HG03571 (cell line): ENCODE measurements at regions not wholly inside any gene's neighbourhood (a gene's known extent, or its start where the extent isn't known, plus 50 kb on each side); places are given as distances from the start of the nearest gene placed in this dataset.
"Not testable (repeated sequence)": the region's sequence is repeated elsewhere in the genome, so short reads cannot be mapped to it uniquely, and the experiment has no call there.

Source experiments
- ATAC-seq: cut with Tn5 transposase; IDR thresholded peaks from one replicate; pipeline ENCODE4 v1.9.1; 2021; ENCODE audit not compliant: unreplicated experiment

DNA sequence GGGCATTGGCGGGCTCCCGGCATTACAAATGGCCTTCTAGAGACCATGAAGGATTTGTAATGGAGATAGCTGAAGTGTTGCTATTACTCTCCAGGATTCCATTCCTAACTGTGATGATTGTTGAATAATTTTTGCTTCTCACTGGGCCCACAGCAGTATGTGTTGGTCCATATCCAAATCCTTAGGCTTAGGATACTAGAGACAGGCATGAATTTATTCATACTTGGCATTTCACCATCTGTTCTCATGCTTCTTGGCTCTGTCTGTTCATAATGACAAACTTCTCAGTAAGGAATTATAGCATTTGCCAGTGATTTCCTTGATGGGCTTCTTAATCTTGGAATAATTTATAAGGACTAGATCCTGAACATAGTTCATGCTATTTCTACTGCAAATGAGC lies 832.9 kb downstream of the C12orf50 start:
- ATAC-seq, result no peak

DNA sequence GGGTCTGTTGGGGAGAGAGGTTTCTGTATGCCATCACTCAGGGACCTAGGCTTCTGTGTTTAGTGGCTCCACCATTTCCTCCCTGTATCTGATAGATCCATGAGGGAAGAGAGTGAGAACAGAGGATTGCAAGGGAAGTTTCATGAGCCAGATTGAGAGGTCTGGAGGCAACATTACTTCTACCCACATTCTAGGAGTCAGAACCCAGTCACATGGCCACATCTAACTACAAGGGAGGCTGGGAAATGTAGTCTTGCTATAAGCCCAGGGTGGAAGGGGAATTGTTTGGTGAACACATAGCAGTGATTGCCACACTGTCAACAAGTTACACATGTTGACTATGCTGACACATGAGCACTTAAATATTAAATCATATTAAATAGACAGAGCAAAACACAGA lies 834.8 kb downstream of the C12orf50 start:
- ATAC-seq, result not testable (repeated sequence)

DNA sequence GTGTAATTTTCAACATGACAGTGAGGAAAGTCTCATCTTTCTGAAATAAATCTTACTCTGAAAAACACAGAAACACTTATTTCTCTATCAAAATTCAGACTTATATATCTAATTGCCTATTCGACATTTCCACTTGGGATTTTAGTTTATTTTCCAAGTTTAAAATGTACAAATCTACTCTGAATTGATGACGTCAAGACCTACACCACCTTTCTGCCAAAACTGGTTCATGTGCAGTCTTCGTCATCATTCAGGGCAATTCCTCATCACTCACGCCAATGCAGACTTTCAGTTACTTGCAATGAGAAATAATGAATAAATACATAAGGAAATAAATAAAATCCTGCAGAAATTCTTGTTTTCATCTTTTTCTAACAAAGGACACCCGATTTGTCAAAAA lies 843.8 kb downstream of the C12orf50 start:
- no peak for ATAC-seq

DNA sequence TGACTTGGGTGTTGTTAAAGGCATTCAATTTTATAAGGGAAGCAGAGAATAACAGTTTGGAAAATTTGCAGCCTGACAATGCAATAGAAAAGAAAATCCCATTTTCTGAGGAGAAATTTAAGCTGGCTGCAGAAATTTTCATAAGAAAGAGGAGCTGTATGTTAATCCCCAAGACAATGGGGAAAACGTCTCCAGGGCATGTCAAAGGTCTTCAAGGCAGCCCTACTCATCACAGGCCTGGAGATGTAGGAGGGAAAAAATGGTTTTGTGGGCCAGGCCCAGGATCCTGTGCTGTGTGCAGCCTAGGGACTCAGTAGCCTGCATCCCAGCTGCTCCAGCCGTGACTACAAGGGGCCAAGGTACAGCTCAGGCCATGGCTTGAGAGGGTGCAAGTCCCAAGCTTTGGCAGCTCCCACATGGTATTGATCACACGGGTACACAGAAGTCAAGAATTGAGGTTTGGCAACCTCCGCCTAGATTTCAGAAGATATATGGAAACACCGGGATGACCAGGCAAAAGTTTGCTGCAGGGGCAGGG lies 846.4 kb downstream of the C12orf50 start:
- no peak for ATAC-seq

DNA sequence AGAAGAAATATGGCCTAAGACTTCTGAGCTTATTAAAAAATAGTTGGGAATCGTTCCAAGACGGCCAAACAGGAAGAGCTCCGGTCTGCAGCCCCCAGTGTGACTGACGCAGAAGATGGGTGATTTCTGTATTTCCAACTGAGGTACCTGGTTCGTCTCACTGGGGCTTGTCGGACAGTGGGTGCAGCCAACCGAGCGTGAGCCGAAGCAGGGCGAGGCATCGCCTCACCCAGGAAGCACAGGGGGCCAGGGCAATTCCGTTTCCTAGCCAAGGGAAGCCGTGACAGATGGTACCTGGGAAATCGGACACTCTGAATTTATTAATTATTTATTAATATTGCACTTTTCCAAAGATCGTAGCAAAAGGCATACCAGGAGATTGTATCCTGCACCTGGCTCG lies 857.8 kb downstream of the C12orf50 start:
- no peak for ATAC-seq

DNA sequence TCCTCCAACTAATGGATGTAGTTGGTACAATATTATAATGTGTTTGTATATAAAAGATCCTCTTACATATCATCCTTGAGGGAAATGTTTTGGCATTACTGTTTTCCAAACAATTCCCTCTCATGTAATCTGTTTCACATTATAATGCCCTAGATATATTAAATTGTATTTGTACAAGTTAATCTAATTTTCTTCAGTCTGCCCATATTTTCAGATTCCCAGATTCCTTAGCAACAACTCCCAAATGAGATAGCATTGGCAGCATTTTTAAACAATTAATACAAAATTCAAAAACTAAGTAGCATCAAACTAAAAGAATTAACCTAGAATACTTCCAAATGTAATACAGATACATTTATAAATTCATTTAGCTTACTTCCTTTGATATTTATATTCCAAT lies 860.2 kb downstream of the C12orf50 start:
- no peak for ATAC-seq

DNA sequence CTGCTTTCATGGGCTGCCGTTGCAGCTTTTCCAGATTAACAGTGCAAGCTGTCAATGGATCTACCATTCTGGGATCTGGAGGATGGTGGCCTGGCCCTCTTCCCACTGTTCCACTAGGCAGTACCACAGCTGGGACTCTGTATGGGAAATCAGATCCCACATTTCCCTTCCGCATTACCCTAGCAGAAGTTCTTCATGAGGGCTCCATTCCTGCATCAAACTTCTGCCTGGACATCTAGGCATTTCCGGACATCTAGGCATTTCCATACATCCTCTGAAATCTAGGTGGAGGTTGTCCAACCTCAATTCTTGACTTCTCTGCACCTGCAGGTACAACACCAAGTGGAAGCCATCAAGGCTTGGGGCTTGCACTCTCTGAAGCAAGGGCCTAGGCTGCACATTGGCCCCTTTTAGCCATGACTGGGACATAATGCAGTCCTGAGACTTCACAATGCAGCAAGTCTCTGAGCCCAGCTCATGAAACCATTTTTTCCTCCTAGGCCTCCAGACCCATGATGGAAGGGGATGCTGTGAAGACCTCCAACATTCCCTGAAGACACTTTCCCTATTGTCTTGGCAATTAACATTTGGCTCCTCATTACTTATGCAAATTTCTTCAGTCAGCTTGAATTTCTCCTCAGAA lies 863.3 kb downstream of the C12orf50 start:
- no peak for ATAC-seq

DNA sequence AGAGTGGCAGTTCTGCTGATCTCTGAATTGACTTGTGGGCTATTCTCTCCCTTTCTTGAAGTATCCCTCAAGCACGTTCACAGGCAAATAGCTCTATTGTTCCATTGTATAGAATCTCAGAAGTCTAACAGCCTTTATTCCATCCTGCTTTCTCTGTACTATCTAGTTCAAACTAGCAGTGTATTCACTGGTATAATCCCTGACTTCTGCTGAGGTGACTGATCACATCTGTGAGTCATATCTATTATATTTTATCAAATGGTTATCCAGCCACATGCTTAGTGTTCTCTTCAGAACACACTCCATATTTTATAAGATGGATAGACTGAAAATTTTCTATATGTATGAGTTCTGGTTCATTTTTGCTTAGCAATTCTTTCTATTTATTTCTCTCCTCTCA lies 866.1 kb downstream of the C12orf50 start:
- ATAC-seq, result no peak

DNA sequence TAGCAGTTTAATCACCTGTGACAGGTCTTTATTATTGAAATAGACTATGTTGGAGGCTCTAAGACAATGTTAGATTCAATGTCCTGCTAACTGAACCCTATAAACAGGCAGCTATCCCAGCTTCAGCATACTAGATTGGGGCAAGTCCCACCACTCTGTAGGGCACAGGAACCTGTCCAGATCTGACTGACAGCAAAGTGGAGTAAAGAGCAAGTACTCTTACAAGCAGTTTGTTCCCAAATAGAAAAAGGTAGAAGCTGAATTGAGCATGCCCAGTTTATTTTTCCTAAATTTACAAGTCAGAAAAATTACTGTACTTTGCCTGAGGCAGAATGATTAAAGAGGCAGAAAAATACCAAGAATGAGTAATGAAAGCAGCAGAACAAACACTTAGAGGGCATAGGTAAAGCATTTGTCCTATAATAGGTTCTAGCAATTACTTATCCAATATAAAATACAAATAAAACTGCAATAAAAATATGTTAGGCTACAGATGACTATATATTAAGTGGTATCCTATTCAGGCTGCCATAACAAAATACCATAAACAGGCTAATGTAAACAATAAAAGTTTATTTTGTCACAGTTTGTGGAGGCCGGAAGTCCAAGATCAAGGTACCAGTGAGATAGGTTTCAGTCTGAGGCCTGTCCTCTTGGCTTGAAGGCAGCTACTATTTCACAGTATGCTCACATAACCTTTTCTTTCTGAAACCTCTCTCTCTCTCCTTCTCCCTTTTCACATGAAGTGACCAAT lies 868.2 kb downstream of the C12orf50 start:
- ATAC-seq, result no peak

DNA sequence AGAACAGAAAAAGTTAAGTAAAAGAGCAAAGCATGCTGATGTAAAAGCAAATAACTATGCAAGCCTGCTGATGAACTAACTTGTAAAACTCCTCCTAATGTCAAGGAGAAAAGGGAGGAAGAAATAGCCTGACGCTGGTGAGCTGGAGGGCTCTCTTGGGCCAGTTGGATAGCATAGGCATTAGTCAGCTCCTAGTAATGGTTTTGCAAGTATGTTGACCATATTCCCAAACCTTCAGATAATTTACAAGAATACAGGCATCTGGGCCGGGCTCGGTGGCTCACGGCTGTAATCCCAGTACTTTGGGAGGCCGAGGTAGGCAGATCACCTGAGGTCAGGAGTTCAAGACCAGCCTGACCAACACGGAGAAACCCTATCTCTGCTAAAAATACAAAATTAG lies 871.4 kb downstream of the C12orf50 start:
- no peak for ATAC-seq

DNA sequence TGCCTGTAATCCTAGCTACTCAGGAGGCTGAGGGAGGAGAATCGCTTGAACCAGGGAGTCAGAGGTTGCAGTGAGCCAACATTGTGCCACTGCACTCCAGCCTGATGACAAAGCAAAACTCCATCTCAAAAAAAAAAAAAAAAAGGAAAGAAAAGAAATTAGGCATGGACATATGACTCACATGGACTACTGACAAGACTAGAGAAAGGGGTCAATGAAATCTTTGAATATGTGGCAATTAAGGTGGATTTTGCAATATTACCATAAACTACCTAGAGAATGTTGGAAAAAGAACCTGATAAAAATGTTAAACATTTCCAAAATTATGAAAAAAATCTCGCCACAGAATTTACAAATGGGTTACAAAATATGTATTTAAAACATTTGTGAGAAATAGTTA lies 873.6 kb downstream of the C12orf50 start:
- no peak for ATAC-seq

DNA sequence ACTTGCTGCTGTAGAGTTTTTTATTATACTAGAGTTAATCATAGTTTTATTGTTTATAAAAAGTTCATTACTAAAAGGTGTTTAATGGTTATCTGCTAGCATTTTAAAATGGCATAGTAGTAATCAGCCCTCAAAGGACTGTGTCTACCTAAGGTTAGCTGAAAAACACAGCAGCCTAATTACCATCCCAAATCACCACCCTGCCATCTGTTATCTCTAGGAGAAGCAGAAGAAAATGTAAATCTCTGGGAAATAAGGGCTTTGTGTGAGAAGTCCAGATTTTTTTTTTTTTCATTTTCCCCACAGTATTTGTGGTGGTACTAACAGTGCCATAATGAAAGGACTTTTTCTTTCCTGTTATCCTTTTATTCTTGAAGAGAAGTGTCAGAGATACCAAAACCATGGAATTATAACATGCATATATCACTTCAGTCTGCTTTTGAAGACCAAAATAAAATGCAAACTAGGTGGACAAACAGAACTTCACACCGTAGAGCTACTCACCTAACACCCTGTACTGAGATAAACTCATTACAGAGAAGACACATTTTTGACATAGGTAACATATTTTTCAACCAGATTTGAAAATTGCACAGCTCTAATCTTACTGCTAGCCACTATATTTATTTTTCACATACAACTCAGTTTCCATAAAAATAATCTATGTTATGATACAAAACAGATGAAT lies 876.2 kb downstream of the C12orf50 start:
- ATAC-seq, result no peak

DNA sequence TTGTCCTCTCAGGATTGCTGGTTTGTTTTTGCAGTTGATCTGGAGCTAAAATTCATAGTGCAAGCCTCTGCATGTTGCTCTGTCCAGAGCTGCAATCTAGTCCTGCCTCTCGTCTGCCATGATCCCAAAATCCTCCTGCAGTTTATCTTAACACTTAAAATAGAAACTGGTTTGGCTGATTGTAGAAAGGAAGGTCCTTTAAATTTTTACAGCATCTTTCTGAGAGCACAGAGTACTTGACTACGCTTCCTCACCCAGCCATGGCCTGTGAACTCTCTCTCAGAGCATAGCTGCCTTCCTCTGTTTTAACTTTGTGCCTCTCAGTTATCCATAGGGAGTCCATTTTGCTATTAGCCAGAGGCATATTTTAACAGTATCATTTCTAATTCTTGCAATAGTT lies 877.1 kb downstream of the C12orf50 start:
- no peak for ATAC-seq

DNA sequence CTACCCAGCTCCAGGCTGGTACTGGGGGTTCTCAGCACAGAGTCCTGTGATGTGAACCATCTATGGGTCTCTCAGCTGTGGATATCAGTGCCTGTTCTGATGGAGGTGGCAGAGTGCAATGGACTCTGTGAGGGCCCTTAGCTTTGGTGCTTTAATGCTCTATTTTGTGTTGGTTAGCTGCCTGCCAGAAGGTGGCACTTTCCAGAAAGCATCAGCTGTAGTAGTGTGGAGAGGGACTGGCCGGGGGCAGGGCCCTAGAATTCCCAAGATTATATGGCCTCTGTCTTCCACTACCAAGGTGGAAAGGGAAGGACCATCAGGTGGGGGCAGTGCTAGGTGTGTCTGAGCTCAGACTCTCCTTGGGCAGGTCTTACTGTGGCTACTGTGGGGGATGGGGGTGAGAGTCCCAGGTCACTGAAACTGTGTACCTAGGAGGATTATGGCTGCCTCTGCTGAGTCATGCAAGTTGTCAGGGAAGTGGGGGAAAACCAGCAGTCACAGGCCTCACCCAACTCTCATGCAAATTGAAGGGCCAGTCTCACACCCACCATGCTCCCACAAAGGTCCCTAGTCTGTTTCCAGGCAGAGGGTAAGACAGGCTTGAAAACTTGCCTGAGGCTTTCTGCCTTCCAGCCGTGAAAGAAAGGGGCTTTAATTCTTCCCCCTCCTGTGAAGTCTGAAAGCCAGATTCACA lies 878.1 kb downstream of the C12orf50 start:
- no peak for ATAC-seq

DNA sequence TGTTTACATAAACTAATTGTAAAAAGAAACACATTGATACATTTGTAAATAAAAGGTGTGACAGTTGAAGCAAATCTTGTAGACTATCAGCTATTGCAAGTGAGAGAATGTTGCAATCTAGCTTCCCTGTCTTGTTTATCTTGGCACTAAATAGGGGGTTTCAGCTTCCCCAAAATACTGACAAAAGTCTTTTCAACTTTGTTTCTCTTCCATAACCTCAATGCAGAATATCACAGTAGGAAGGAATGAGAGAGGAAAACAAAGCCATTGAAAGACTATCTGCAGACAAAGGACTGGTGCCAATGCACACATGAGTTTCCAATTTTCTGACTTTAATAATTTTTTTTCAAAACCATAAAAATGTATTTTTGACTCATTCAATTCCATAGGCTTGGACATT lies 886.2 kb upstream of the MGAT4C start:
- ATAC-seq, result no peak

DNA sequence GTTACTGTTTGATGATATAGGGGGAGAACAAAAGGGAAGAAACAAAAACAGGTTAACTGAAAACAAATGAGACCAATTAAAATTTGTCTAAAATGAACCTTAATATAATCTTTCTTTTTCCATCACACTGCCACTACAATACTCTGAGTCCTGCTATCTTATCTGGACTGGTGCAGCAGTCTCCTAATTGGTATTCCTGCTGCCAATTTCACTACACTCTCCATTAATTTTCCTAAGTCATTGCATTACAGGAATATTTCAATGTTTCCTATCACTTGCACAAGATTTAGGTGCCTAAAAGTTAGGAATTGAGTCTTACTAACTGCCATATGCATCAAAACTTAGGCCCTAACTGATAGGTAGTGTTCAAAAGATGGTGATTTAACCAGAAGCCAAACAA lies 884.9 kb upstream of the MGAT4C start:
- no peak for ATAC-seq

DNA sequence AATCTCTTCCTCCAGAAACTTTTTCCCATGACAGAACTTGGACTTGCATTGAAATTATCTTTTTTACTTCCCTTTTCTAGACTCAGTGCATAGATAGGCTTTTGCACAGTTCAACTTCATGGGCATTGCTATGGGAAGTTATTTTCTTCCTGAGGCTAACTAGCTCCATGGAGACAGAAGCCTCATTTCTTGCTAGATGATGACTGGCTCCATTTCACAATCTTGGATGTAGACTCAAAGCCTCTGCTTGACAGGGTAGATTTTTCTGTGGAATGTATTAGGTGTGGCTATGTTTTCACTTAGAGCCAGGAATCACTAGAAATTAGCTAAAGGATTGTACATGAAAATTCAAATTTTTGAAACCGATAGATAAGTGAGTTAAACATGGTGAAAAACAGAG lies 884.1 kb upstream of the MGAT4C start:
- no peak for ATAC-seq

DNA sequence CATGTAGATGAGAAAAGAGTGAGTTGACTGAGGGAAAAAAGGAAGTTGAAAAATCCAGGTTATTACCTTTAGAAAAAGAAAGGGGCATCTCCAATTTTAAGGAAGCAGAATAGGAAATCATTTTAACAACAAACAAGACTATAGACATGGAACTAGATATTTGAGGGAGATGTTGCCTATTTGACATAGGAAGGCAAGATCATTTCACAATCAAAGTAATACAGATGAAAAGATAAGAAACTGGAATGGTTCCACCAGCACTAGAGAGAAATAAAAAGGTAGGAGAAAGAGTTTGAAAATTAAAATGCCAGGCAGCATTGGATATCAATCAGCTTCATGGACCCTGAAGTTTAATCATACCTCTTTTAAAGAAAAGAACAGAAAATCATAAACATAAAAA lies 881.0 kb upstream of the MGAT4C start:
- ATAC-seq, result no peak

DNA sequence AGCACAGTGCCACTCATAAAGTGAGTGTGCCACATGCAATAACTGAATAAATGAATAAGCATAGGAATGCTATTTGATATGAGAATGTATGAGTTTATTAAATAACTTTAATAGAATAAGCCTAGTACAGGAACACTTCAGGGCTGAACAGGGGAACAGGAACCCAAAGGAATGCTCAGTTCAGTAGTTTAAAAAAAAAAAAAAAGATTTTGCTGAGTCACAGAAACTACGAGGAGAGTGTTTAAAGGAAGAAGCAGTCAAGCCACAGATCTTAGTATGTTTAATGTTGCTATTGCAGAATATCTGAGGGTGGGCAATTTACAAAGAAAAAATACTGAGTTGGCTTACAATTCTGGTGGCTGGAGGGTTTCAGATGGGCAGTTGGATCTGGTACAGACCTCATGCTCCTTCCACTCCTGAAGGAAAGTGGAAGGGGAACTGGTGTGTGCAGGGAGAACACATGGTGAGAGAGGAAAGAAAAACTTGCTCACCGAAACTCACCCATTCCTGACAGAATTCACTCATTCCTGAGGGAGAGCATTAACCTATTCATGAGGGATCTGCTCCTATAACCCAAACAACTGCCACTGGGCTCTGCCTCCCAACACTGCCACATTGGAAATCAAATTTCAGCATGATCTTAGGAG lies 880.3 kb upstream of the MGAT4C start:
- ATAC-seq, result no peak

DNA sequence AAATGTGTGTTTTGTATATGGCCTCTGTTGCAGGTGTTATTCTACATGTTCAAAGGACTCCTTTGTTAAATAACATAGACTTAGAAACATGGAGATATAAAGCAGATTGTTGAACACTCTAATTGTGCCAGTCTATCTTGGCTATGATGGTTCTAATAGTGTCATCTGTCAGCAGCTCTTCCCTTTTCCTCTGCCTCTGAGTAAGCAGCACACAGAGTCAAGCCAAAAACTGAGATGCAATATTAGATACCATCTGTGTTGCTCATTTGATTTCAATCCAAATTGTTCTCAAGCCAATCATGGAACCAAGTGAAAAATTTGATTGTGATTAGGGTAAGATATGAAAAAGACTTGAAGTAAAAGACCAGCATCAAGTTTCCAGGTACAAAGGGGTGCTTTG lies 871.1 kb upstream of the MGAT4C start:
- no peak for ATAC-seq

DNA sequence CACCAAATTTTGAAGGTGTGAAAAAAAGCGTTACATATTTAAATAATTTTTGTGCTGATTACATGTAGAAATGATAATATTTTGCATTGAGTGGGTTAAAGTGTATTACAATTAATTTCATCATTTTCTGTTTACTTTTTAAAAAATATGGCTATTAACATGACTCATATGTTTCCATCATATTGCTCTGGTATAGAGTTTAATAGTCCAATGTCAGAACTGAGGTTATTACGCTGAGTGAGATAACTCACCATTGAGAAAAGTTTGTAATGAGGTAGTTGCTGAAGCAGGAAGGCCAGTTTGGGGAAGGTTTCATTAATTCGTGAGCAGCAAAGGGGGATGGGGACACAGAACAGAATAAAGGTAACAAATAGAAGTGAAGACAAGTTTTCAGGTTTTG lies 865.7 kb upstream of the MGAT4C start:
- no peak for ATAC-seq
